NB4 (cell line): ENCODE measurements at regions not wholly inside any gene's neighbourhood (a gene's known extent, or its start where the extent isn't known, plus 50 kb on each side); places are given as distances from the start of the nearest gene placed in this dataset.

Experiments used
- DNase-seq: peaks from one replicate; pipeline ENCODE4 v3.0.0; 2010; ENCODE audit warnings: low read depth
- H3K4me3 ChIP-seq: one replicate; pipeline ENCODE4 v1.5.1; 2011; ENCODE audit warnings: mild to moderate bottlenecking, low read depth, low read length, moderate library complexity
- CTCF ChIP-seq: IDR thresholded peaks from one replicate; pipeline ENCODE4 v1.5.1; 2012; ENCODE audit warnings: low read depth, low read length
- MAX ChIP-seq: IDR thresholded peaks from 2 replicates; pipeline ENCODE4 v1.6.1; 2011; ENCODE audit warnings: low read depth, low read length
- MYC ChIP-seq: IDR thresholded peaks from 2 replicates; pipeline ENCODE4 v1.6.1; 2011; ENCODE audit warnings: low read depth, low read length
- POLR2A ChIP-seq: IDR thresholded peaks from 2 replicates; pipeline ENCODE4 v1.6.1; 2011; ENCODE audit warnings: mild to moderate bottlenecking; ENCODE audit not compliant: insufficient read length; ENCODE audit errors: extremely low read depth

GRCh38 chr5:68087866-68088265 is 127.7 kb upstream of the PIK3R1 start:
- no peak overlapping the region for H3K4me3 ChIP-seq
- no peak for DNase-seq
- no peak for TF ChIP-seq POLR2A
- TF ChIP-seq MAX: no peak
- TF ChIP-seq MYC: no peak
- no peak for TF ChIP-seq CTCF

- no peak for DNase-seq
- no peak overlapping the region for H3K4me3 ChIP-seq
- TF ChIP-seq MYC: no peak
Observed at GRCh38 chr5:68086857-68087256, 128.7 kb upstream of the PIK3R1 start.

- H3K4me3 ChIP-seq: no peak overlapping the region
- no peak for TF ChIP-seq POLR2A
- no peak for TF ChIP-seq CTCF
- TF ChIP-seq MAX: no peak
- no peak for TF ChIP-seq MYC
- DNase-seq: no peak
Observed at GRCh38 chr5:68086439-68086838, 129.1 kb upstream of the PIK3R1 start.

GRCh38 chr5:68084396-68084795 is 131.2 kb upstream of the PIK3R1 start:
- TF ChIP-seq CTCF (no peak), MAX (no peak), MYC (no peak), POLR2A (no peak)
- no peak overlapping the region for H3K4me3 ChIP-seq
- no peak for DNase-seq

- no peak overlapping the region for H3K4me3 ChIP-seq
- DNase-seq: no peak
- TF ChIP-seq MYC: no peak
- no peak for TF ChIP-seq CTCF
- no peak for TF ChIP-seq POLR2A
- TF ChIP-seq MAX: no peak
Observed at GRCh38 chr5:68080282-68081050, 135.1 kb upstream of the PIK3R1 start.

- TF ChIP-seq MYC: no peak
- TF ChIP-seq CTCF: no peak
- no peak for TF ChIP-seq MAX
- TF ChIP-seq POLR2A: no peak
- DNase-seq: no peak
- no peak overlapping the region for H3K4me3 ChIP-seq
Observed at GRCh38 chr5:68077349-68077894, 138.1 kb upstream of the PIK3R1 start.
